ENCODE measurements at regions not wholly inside any gene's neighbourhood (a gene's known extent, or its start where the extent isn't known, plus 50 kb on each side); places are given as distances from the start of the nearest gene placed in this dataset.

- TF ChIP-seq CTCF (IDR thresholded peaks at IDR 0.05; ENCODE audit: low read depth, low read length) = no peak
- no peak for DNase-seq (ENCODE audit: extremely low read depth, low read depth)
Measured at GRCh38 chr2:62362561-62362960, 143.4 kb downstream of the TMEM17 start.

- DNase-seq (ENCODE audit: extremely low read depth, low read depth) = no peak
- TF ChIP-seq CTCF (IDR thresholded peaks at IDR 0.05; ENCODE audit: low read depth, low read length) = no peak
Measured at GRCh38 chr2:62361964-62362363, 144.0 kb downstream of the TMEM17 start.

- DNase-seq (ENCODE audit: extremely low read depth, low read depth) = no peak
- no peak for TF ChIP-seq CTCF (IDR thresholded peaks at IDR 0.05; ENCODE audit: low read depth, low read length)
Measured at GRCh38 chr2:62354771-62355561, 151.0 kb downstream of the TMEM17 start.

GRCh38 chr2:62352031-62352430, 154.0 kb downstream of the TMEM17 start:
- no peak for DNase-seq (ENCODE audit: extremely low read depth, low read depth)
- TF ChIP-seq CTCF (IDR thresholded peaks at IDR 0.05; ENCODE audit: low read depth, low read length) = no peak

GRCh38 chr2:62349788-62350187, 153.9 kb downstream of the B3GNT2 start:
- no peak for DNase-seq (ENCODE audit: extremely low read depth, low read depth)
- no peak for TF ChIP-seq CTCF (IDR thresholded peaks at IDR 0.05; ENCODE audit: low read depth, low read length)

GRCh38 chr2:62348700-62349099, 152.8 kb downstream of the B3GNT2 start:
- TF ChIP-seq CTCF (IDR thresholded peaks at IDR 0.05; ENCODE audit: low read depth, low read length) = no peak
- DNase-seq (ENCODE audit: extremely low read depth, low read depth) = no peak

- TF ChIP-seq CTCF (IDR thresholded peaks at IDR 0.05; ENCODE audit: low read depth, low read length) = no peak
- DNase-seq (ENCODE audit: extremely low read depth, low read depth) = no peak
Measured at GRCh38 chr2:62347563-62348270, 151.8 kb downstream of the B3GNT2 start.
